Smooth muscle cell (in vitro differentiated cells): ENCODE measurements at regions not wholly inside any gene's neighbourhood (a gene's known extent, or its start where the extent isn't known, plus 50 kb on each side); places are given as distances from the start of the nearest gene placed in this dataset.

Source experiments
- DNase-seq: peaks from one replicate; lab custom pipeline; 2025; ENCODE audit not compliant: unreplicated experiment; lab: John Stamatoyannopoulos, UW
- H2AFZ ChIP-seq: fragments of 200-600 bp; sonication (generic); 2 replicates; pipeline ENCODE4 v1.6.0; 2016; ENCODE audit warnings: antibody characterized with exemption, low read depth, mild to moderate bottlenecking
- H3F3A ChIP-seq: fragments of 200-600 bp; sonication (generic); 2 replicates; pipeline ENCODE4 v1.6.0; 2017; ENCODE audit warnings: antibody characterized with exemption, low read depth
- H3K27ac ChIP-seq: fragments of 200-600 bp; sonication (generic); 2 replicates; pipeline ENCODE4 v1.5.1; 2016; ENCODE audit warnings: low read depth, mild to moderate bottlenecking
- H3K27me3 ChIP-seq: fragments of 200-600 bp; sonication (generic); 2 replicates; pipeline ENCODE4 v1.6.1; 2016; ENCODE audit warnings: low read depth, mild to moderate bottlenecking
- H3K36me3 ChIP-seq: fragments of 200-600 bp; sonication (generic); 2 replicates; pipeline ENCODE4 v1.5.1; 2016; ENCODE audit warnings: low read depth
- H3K4me1 ChIP-seq: fragments of 200-600 bp; sonication (generic); 2 replicates; pipeline ENCODE4 v1.5.1; 2016; ENCODE audit warnings: low read depth
- H3K4me2 ChIP-seq: fragments of 200-600 bp; sonication (generic); 2 replicates; pipeline ENCODE4 v1.6.0; 2016; ENCODE audit warnings: mild to moderate bottlenecking
- H3K4me3 ChIP-seq: fragments of 200-600 bp; sonication (generic); 2 replicates; pipeline ENCODE4 v1.5.1; 2016; ENCODE audit warnings: mild to moderate bottlenecking
- H3K79me2 ChIP-seq: fragments of 200-600 bp; sonication (generic); 2 replicates; pipeline ENCODE4 v1.6.0; 2016; ENCODE audit warnings: low read depth, mild to moderate bottlenecking
- H3K9ac ChIP-seq: fragments of 200-600 bp; sonication (generic); 2 replicates; pipeline ENCODE4 v1.6.0; 2016; ENCODE audit warnings: low read depth
- H3K9me3 ChIP-seq: fragments of 200-600 bp; sonication (generic); replicated peaks from 2 replicates; pipeline ENCODE4 v1.5.1; 2016; ENCODE audit warnings: low read depth
- H4K20me1 ChIP-seq: fragments of 200-600 bp; sonication (generic); 2 replicates; pipeline ENCODE4 v1.6.0; 2016; ENCODE audit warnings: low read depth
- WGBS: methylation state at CpG from one replicate; pipeline ENCODE4 v1.1.7; 2016; ENCODE audit warnings: low lambda C conversion rate; 5-methylcytosine and 5-hydroxymethylcytosine counted together
- TF ChIP-seq, protein P1 (sequence below): fragments of 200-600 bp; sonication (generic); IDR thresholded peaks from 2 replicates; pipeline ENCODE4 v1.5.1; 2017; ENCODE audit warnings: borderline replicate concordance, mild to moderate bottlenecking, antibody characterized with exemption; ENCODE audit not compliant: insufficient read depth, poor library complexity, severe bottlenecking

DNA sequence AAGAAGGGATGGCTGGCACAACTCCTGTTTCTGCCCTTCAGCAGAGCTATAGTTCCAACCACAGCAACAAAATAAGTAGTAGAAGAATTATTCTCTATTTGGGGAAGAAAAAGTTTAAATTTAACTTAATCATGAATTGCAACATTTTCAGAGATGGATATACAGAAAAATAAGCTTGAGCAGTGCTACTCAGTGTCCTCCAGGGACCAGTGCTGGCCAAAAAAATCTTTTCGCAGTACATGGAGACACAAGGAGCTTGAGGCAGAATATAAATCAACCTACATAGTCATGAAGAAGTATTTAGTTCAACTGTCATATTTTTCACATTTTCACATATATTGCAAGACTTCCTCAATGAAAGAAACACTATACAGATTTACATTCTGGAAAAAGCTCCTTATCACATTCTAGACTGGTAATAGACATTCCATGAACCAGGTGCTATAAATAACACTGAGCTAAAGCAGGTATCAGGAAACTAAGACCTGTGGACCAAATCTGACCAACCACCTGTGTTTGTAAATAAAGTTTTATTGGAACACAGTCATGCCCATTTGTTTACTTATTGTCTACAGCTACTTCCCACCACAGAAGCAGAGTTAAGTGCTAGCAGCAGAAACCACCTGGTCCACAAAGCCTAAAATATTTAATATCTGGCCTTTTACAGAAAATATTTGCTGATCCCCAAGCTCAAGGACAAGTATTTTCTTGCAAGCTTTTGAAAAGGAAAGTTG lies 101.9 kb downstream of the RGS21 start:
- no peaks in the 10 kb centered on the region for H3K4me1 ChIP-seq
- H3K27me3 ChIP-seq, result no peaks in the 10 kb centered on the region
- H3K9me3 ChIP-seq, result no peaks in the 10 kb centered on the region
- H4K20me1 ChIP-seq, result no peaks in the 10 kb centered on the region
- no peak overlapping the region for H3K4me2 ChIP-seq
- H2AFZ ChIP-seq, result no peak overlapping the region
- no peak overlapping the region for H3K9ac ChIP-seq
- DNase-seq, result no peak
- TF ChIP-seq, protein P1, sequence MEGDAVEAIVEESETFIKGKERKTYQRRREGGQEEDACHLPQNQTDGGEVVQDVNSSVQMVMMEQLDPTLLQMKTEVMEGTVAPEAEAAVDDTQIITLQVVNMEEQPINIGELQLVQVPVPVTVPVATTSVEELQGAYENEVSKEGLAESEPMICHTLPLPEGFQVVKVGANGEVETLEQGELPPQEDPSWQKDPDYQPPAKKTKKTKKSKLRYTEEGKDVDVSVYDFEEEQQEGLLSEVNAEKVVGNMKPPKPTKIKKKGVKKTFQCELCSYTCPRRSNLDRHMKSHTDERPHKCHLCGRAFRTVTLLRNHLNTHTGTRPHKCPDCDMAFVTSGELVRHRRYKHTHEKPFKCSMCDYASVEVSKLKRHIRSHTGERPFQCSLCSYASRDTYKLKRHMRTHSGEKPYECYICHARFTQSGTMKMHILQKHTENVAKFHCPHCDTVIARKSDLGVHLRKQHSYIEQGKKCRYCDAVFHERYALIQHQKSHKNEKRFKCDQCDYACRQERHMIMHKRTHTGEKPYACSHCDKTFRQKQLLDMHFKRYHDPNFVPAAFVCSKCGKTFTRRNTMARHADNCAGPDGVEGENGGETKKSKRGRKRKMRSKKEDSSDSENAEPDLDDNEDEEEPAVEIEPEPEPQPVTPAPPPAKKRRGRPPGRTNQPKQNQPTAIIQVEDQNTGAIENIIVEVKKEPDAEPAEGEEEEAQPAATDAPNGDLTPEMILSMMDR, result no peak
- H3K79me2 ChIP-seq, result no peaks in the 10 kb centered on the region
- no peaks in the 10 kb centered on the region for H3K36me3 ChIP-seq
- H3K27ac ChIP-seq, result no peak overlapping the region
- 88% methylated on average over 1 of the region's 1 CpG for WGBS
- H3K4me3 ChIP-seq, result no peak overlapping the region
- H3F3A ChIP-seq, result no peaks in the 10 kb centered on the region

DNA sequence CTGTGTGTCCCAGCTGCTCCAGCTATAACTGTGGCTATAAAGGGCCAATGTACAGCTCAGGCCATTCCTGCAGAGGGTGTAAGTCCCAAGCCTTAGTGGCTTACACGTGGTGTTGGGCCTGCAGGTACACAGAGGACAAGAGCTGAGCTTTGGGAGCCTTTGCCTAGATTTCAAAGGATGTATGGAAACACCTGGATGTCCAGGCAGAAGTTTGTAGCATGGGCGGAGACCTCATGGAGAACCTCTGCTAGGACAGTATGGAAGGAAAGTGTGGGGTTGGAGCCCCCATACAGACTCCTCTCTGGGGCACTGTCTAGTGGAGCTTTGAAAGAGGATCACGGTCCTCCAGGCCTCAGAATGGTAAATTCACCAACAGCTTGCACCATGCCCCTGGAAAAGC lies 113.9 kb downstream of the RGS21 start:
- DNase-seq, result no peak
- no peaks in the 10 kb centered on the region for H4K20me1 ChIP-seq
- no peaks in the 10 kb centered on the region for H3K4me1 ChIP-seq
- no peaks in the 10 kb centered on the region for H3F3A ChIP-seq
- H3K9me3 ChIP-seq, result no peaks in the 10 kb centered on the region
- H2AFZ ChIP-seq, result no peak overlapping the region
- no peaks in the 10 kb centered on the region for H3K36me3 ChIP-seq
- no peak overlapping the region for H3K27ac ChIP-seq
- H3K4me3 ChIP-seq, result no peak overlapping the region
- TF ChIP-seq, protein P1, result no peak
- 81% methylated on average over 3 of the region's 3 CpGs for WGBS
- no peak overlapping the region for H3K9ac ChIP-seq
- H3K27me3 ChIP-seq, result no peaks in the 10 kb centered on the region
- no peak overlapping the region for H3K4me2 ChIP-seq
- H3K79me2 ChIP-seq, result no peaks in the 10 kb centered on the region

DNA sequence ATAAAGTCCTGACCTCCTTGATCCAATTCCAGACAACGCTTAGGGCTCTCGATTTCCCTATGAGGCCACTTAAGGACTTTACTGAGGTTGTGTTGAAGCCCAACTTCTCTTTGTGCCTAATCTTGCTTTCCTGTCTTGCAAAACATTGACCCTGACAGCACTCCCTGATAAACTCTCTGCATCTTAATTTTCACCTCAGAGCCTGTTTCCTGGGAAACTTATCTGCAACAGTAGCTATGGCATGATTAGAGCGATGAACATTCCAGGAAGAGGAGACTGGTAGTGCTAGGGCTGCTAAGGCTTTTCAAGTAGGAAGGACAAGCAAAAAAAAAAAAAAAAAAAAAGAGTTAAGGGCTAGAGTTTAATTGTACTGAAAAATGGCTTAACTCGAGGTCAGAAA lies 118.9 kb downstream of the RGS21 start:
- TF ChIP-seq, protein P1, result no peak
- Histone ChIP-seq H3K4me3 (no peak overlapping the region), H3K4me2 (no peak overlapping the region), H3K9me3 (no peaks in the 10 kb centered on the region), H3K27ac (no peak overlapping the region), H3F3A (no peaks in the 10 kb centered on the region), H3K79me2 (no peaks in the 10 kb centered on the region), H2AFZ (no peak overlapping the region), H3K27me3 (no peaks in the 10 kb centered on the region), H3K36me3 (no peaks in the 10 kb centered on the region), H4K20me1 (no peaks in the 10 kb centered on the region), H3K9ac (no peak overlapping the region), H3K4me1 (no peaks in the 10 kb centered on the region)
- WGBS, result 81% methylated on average over 4 of the region's 4 CpGs
- no peak for DNase-seq

DNA sequence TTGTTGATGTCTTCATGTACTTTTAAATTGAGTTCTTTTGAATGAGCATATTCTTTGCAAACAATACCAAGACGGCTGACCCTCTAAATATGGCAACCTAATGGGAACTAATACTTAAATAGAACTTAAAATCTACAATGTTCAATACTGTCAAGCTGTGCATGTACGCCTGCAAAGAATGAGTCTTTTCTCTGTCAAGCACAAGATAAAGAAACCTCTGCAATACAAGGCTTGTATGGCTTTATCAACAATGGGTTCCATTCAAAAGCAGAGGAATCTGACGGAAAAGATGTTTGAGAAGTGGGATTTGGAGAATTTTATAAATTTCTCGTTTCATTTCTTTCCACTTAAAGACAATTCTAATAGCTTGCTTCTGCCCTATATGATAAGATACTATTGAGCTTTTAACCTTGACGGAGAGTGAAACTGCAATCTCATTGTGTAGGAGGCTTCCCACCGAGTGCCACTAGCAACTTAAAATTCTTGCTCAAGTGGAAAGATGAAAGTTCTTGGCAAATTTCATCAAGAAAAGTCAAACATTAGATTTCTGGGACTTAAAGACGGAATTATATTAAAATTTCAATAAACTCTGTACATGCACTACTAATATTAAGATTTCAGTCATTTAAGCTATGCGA lies 119.8 kb downstream of the RGS21 start:
- H3K9me3 ChIP-seq, result no peaks in the 10 kb centered on the region
- H3K36me3 ChIP-seq, result no peaks in the 10 kb centered on the region
- no peak overlapping the region for H3K9ac ChIP-seq
- no peak overlapping the region for H3K4me3 ChIP-seq
- H3K4me2 ChIP-seq, result no peak overlapping the region
- no peak overlapping the region for H3K27ac ChIP-seq
- H3K79me2 ChIP-seq, result no peaks in the 10 kb centered on the region
- H2AFZ ChIP-seq, result no peak overlapping the region
- TF ChIP-seq, protein P1, result no peak
- no peaks in the 10 kb centered on the region for H3K4me1 ChIP-seq
- DNase-seq, result no peak
- H4K20me1 ChIP-seq, result no peaks in the 10 kb centered on the region
- H3K27me3 ChIP-seq, result no peaks in the 10 kb centered on the region
- 86% methylated on average over 8 of the region's 8 CpGs for WGBS
- H3F3A ChIP-seq, result no peaks in the 10 kb centered on the region
